Ishikawa (cell line): ENCODE measurements at regions not wholly inside any gene's neighbourhood (a gene's known extent, or its start where the extent isn't known, plus 50 kb on each side); places are given as distances from the start of the nearest gene placed in this dataset.

ENCODE experiments used
- CEBPB ChIP-seq: IDR thresholded peaks from 2 replicates; pipeline ENCODE4 v1.6.1; 2012
- CREB1 ChIP-seq: IDR thresholded peaks from 2 replicates; pipeline ENCODE4 v1.6.1; 2012; ENCODE audit warnings: low read depth
- EGR1 ChIP-seq: IDR thresholded peaks from 2 replicates; pipeline ENCODE4 v1.6.1; 2012
- EP300 ChIP-seq: IDR thresholded peaks from 2 replicates; pipeline ENCODE4 v1.6.1; 2012; ENCODE audit warnings: borderline replicate concordance
- FOXM1 ChIP-seq: IDR thresholded peaks from 2 replicates; pipeline ENCODE4 v1.6.1; 2012; ENCODE audit warnings: low read depth, borderline replicate concordance
- NFIC ChIP-seq: IDR thresholded peaks from 2 replicates; pipeline ENCODE4 v1.6.1; 2012
- RAD21 ChIP-seq: IDR thresholded peaks from 2 replicates; pipeline ENCODE4 v1.6.1; 2012; ENCODE audit warnings: low read depth
- TAF1 ChIP-seq: IDR thresholded peaks from 2 replicates; pipeline ENCODE4 v1.6.1; 2012; ENCODE audit warnings: low read depth, mild to moderate bottlenecking
- TCF12 ChIP-seq: IDR thresholded peaks from 2 replicates; pipeline ENCODE4 v1.6.1; 2012; ENCODE audit warnings: low read depth
- TEAD4 ChIP-seq: IDR thresholded peaks from 2 replicates; pipeline ENCODE4 v1.6.1; 2012
- YY1 ChIP-seq: IDR thresholded peaks from 2 replicates; pipeline ENCODE4 v1.6.1; 2012; ENCODE audit warnings: low read depth
- ZBTB7A ChIP-seq: IDR thresholded peaks from 2 replicates; pipeline ENCODE4 v1.6.1; 2012; ENCODE audit warnings: low read depth
- TF ChIP-seq, protein P1 (sequence below): IDR thresholded peaks from 2 replicates; pipeline ENCODE4 v1.6.1; 2012
- TF ChIP-seq, protein P2 (sequence below): IDR thresholded peaks from 2 replicates; pipeline ENCODE4 v1.6.1; 2012
- TF ChIP-seq, protein P3 (sequence below): IDR thresholded peaks from 2 replicates; pipeline ENCODE4 v1.6.1; 2012; ENCODE audit warnings: low read depth, mild to moderate bottlenecking

DNA sequence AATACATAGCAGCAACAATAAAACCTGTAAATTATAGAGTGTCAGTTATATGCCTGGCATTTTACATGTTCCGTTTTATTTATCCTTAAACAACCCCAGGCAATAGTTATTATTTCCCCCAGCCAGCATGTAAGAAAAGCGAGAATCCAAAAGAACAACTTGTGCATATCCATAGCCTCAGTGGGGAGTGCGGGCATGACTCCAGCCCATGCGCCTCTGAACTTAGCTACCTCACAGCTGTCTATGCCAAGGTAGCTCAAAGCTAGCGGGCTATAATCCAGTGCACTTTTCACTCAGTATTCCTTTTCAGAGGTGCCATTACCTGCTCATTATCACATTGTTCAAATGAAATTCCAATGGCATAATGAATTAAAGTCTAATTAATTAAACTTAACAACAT lies 257.3 kb upstream of the EDNRA start:
- TF ChIP-seq TEAD4 (no peak), FOXM1 (no peak), RAD21 (no peak), NFIC (no peak), EGR1 (no peak), YY1 (no peak), CREB1 (no peak), TAF1 (no peak), TCF12 (no peak)
- TF ChIP-seq, protein P1, sequence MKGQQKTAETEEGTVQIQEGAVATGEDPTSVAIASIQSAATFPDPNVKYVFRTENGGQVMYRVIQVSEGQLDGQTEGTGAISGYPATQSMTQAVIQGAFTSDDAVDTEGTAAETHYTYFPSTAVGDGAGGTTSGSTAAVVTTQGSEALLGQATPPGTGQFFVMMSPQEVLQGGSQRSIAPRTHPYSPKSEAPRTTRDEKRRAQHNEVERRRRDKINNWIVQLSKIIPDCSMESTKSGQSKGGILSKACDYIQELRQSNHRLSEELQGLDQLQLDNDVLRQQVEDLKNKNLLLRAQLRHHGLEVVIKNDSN, result no peak
- TF ChIP-seq, protein P2, sequence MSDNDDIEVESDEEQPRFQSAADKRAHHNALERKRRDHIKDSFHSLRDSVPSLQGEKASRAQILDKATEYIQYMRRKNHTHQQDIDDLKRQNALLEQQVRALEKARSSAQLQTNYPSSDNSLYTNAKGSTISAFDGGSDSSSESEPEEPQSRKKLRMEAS, result no peak

DNA sequence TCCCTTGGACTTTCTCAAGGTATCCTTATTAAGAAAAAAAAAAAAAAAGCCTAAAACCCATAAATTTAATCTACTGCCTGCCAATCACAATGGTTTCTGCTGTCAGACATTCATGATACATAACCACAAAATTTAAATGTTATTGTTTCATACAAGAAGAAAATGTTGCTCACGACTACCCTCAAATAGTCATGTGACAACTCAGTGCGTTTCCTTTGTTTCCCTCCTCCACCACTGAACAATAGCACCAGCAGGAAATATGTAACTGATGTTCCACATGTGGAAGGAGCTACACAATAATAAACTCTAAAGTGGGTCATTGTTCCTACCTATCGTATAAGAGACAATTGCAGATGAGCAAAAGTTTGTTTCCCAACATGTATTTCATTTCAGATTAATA lies 244.1 kb upstream of the EDNRA start:
- TF ChIP-seq YY1 (no peak), TCF12 (no peak), EP300 (no peak), TEAD4 (no peak), CEBPB (no peak), TAF1 (no peak), EGR1 (no peak)
- TF ChIP-seq, protein P2, result no peak

DNA sequence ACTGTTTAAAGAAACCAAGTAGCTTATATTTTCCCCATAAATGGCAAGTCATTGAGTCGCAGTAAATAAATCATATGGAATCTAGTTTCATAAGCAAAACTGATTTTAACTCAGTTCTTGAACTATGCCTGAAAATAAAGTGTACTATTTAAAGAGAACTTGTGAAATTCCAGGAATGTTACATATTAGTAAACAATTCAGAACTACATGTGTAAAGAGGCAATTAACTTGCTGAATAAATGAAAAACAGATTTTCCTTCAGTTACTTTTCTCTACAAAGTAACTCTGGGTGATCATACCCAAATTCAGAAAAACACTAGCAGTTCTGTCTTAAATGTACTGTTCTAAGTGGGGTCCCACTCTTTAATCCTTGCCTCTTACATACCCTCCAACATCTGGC lies 236.1 kb upstream of the EDNRA start:
- TF ChIP-seq TAF1 (no peak), EP300 (no peak), NFIC (no peak)
- TF ChIP-seq, protein P3, sequence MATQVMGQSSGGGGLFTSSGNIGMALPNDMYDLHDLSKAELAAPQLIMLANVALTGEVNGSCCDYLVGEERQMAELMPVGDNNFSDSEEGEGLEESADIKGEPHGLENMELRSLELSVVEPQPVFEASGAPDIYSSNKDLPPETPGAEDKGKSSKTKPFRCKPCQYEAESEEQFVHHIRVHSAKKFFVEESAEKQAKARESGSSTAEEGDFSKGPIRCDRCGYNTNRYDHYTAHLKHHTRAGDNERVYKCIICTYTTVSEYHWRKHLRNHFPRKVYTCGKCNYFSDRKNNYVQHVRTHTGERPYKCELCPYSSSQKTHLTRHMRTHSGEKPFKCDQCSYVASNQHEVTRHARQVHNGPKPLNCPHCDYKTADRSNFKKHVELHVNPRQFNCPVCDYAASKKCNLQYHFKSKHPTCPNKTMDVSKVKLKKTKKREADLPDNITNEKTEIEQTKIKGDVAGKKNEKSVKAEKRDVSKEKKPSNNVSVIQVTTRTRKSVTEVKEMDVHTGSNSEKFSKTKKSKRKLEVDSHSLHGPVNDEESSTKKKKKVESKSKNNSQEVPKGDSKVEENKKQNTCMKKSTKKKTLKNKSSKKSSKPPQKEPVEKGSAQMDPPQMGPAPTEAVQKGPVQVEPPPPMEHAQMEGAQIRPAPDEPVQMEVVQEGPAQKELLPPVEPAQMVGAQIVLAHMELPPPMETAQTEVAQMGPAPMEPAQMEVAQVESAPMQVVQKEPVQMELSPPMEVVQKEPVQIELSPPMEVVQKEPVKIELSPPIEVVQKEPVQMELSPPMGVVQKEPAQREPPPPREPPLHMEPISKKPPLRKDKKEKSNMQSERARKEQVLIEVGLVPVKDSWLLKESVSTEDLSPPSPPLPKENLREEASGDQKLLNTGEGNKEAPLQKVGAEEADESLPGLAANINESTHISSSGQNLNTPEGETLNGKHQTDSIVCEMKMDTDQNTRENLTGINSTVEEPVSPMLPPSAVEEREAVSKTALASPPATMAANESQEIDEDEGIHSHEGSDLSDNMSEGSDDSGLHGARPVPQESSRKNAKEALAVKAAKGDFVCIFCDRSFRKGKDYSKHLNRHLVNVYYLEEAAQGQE, result no peak

DNA sequence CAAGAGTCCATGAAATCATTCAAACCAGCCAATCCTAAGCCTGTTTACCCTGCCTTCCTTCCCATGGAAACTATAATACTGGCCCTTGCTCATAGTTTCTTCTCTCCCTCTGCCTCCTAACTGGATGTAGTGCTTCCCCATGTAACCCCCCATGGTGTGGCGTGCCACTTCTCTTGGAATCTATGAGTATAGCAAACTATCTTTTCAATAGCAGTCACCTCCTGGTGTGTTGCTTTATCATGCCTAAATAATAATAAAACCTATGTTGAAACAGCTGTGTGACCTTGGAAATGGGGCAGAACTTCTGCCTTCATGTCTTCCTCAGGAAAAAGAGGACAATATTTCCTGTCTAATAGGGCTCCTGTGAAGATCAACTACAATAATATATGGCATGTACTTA lies 234.8 kb upstream of the EDNRA start:
- TF ChIP-seq EP300, result no peak
- TF ChIP-seq CREB1, result no peak
- no peak for TF ChIP-seq ZBTB7A
- no peak for TF ChIP-seq EGR1
- TF ChIP-seq, protein P1, result no peak
- TF ChIP-seq, protein P2, result no peak
- TF ChIP-seq CEBPB, result no peak
- TF ChIP-seq FOXM1, result no peak
- no peak for TF ChIP-seq NFIC
- no peak for TF ChIP-seq RAD21
- TF ChIP-seq TCF12, result no peak
- TF ChIP-seq TEAD4, result no peak
- TF ChIP-seq, protein P3, result no peak
- TF ChIP-seq TAF1, result no peak

DNA sequence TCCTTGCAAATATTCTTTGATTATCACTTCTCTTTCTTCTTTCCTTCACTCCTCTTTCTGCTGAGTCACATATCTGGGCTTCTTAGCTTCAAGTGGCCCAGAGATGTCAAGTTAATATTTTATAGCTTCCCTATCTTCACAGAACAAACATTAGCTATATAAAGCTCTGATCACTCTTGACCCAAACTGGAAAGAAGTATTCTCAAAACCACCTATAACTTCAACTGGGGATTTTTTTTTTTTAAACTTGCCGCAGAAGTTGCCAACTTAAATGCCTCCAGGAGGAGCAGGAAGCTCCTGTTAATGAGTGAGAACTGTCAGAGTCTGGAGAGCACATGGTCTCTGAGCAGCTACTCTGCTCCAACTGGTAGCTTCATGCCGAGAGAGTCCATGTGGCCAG lies 233.3 kb upstream of the EDNRA start:
- TF ChIP-seq, protein P1, result no peak
- TF ChIP-seq NFIC (no peak), TEAD4 (no peak), CREB1 (no peak), CEBPB (no peak), ZBTB7A (no peak)
- TF ChIP-seq, protein P3, result no peak
